Suppressor macrophage (primary cell): ENCODE measurements at regions not wholly inside any gene's neighbourhood (a gene's known extent, or its start where the extent isn't known, plus 50 kb on each side); places are given as distances from the start of the nearest gene placed in this dataset.

Experiments used
- DNase-seq, 4 experiments: peaks; one replicate each; pipeline ENCODE4 v3.0.0-alpha.2; 2020 to 2022

DNA sequence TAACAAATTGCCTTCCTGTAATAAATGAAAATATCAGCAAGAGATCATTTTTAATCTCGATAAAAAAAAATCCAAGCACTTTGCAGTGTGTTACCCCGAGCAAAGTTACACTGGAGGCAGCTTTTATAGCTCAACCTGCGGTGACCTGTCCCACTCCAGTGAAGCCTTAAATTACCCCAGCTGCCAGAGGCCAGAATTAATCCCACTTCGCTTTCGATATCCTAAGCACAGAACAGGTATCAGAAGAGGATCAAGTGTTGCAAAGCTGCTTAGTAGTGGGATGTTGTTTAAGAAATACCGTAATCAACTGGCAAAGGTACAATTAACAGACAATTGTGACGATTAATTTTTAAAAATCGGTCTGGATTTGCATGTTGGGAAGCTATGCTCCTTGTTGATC lies 314.0 kb downstream of the AGTPBP1 start:
- no peak for DNase-seq

DNA sequence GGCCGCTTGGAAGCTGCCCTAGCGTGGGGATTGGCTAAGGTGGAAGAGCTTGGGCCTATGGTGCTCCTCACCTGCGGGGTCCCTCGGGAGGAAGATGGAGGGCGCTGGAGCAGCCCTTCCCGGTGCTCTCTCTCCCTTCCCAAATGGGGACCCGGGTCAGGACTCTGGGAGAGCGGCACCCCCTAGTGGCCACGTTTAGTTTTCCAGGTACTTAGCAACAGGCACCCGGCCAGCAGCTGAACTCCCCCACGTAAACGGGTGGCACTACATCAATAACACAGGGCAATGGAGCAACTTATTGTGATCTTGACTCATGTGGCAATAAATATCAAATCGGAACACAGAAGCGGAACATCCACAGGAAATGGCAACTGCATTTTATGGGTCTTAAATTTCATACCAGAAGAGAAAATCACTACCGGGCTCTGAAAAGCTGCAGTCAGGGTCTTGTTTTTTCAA lies 316.6 kb downstream of the AGTPBP1 start:
- peak; percentile 74 to 86 (median 77) for DNase-seq

DNA sequence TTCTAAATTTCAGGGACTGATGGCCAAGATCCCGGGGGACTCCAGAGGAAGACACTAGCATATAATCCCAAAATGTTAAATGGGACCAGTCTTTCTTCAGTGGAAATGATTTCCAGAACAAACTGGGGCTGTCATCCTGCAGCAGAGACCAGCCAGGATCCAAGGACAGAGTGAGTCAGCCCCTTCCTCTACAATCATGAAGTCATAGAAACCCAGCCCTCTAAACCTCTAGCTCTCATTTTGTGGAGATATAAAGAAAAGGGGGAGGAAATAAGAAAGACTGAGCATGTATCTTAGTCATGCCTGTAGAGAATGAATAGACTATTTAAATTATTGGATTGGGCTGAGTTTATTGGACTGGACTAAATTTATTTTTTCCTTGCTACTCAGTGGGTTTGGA lies 318.3 kb downstream of the AGTPBP1 start:
- no peak for DNase-seq

DNA sequence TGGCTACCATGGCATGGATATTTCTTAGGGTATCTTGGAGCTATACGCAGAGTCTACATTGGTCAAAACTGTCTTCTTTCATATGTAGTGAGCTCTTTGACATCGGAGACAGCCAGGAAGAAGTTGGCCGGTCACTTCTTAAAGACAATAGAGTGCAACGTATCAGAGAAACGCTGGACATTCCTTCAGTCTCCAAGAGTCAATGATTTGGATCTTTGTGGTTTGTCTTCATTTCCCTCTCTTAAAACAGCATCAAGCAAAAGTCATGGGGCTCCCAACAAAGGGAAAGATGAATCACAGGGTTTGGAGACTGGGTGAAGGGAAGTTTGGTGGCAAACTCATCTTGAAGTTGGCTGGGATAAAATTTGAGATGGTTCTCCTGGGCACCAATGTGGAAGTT lies 320.1 kb downstream of the AGTPBP1 start:
- DNase-seq: no peak

DNA sequence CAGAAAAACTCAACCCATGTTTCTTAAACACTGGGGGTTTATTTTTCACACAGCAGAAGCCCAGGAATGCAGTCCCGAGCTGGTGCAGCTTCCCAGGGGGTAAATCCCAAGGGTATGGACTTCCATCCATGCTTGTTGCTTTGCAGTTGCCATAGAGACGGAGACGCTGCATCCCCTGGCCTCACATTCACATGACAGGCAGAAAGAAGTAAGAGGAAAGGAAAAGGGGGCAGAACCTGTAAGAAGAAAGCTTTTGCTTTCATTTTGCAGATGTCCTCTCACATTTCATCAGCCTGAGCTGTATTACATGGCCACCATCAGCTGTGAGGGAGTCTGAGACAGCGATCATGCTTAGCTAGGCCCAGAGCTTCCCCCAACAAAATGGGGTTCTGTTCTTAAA lies 321.0 kb downstream of the AGTPBP1 start:
- no peak for DNase-seq

DNA sequence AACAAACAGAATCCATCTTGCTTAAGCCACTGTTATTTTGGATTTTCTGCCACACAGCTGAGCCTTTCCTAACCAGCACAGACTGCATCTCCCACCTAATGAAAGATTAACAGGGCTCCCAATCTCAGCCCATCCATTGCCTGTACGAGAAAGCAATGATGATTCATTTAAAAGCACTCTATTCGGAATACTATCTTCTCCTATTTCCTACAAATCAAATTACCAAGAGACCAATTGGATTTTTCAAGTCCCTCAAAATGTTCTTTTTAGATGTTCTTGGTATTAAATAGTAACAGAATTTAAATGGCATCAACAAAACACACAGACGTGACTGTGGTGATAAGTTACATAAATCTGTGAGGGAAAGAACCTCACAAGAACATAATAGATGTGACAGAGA lies 324.1 kb downstream of the AGTPBP1 start:
- no peak for DNase-seq

DNA sequence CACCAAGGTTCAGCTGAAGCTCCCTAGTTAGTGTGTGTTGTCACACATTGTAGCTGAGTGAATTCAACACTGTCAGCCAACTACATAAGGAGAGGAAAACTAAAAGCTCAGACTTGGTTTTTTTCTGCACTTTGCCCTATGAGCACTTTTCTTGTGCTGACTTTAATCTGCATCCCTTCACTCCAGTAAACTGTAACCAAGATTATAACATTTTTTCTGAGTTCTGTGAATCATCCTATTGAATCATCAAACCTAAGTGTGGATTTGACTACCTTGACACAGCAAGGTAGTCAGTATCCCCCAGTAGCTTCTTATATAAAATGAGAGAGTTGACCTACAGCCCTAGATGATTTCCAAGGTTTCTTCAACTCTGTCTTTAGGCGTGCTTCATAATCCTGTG lies 325.0 kb downstream of the AGTPBP1 start:
- DNase-seq: no peak

DNA sequence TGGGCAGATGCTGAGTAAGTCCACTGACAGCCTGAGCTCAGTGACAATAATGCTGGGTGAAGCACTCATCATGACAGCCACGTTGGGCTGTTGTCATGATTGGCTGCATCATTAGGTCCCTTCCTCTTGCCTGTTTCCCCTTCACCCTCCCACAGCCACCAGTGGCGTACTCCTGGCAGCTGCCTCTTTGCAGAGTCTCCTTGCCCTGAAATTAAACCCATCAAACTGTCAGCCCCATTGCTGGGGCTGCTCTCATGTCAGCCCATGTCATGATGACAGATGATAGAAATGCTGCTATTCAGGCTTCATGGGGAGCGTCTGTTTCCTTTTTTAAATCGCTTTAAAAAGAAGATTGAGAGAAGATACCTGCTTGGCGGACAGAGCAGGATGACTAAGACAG lies 327.4 kb downstream of the AGTPBP1 start:
- no peak for DNase-seq

DNA sequence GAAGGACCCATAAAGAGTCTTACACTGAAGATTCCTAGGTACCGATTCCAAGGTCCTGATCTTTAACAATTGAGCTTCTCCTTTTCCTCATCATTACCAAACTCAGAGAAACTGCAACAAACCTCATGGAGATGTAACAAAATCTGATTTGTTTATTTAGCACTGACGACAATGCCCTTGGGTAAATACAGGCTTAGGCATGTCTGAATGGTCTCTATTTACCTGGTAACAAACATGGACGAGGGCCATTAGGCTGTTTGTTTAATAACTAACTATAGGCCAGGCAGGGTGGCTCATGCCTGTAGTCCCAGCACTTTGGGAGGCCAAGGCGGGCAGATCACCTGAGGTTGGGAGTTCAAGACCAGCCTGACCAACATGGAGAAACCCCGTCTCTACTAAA lies 333.3 kb downstream of the AGTPBP1 start:
- DNase-seq: no peak

DNA sequence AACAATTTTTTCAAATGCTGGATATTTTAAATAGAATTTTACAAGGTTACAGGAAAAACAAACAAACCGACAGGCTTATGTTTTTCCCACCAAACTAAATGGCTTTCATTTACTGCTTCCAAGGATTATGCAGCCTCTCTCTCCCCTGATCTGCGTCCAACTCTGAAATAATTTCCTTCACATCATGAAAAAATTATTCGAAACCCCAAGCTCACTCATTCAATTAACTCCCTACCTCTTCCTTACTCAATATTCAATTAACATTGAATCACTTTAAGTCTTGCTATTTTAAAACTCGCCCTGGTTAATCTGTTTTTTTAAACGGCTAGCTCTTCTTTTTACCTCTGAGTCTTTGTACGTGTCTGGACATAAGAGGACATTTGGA lies 336.2 kb downstream of the AGTPBP1 start:
- no peak for DNase-seq

DNA sequence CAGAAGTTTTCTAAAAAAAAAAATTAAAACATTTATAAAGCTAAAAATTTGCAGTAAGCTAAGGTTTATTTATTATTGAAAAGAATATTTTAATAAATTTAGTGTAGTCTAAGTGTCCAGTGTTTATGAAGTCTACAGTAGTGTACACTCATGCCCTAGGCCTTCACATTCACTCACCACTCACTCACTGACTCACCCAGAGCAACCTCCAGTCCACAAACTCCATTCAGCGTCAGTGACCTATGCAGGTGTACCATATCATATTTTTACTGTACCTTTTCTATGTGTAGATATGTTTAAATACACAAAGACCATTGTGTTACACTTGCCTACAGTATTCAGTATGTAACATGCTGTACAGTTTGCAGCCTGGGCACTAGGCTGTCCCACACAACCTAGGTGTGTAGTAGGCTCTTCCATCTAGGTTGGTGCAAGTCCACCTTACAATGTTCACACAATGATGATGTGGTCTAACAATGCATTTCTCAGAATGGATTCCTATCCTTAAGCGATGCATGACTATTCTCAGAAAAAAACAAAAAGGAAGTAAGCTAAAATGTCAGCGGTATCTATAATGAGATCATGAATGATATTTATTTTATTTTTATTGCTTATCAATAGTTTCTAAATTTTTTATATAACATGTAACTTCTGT lies 336.7 kb downstream of the AGTPBP1 start:
- no peak for DNase-seq

DNA sequence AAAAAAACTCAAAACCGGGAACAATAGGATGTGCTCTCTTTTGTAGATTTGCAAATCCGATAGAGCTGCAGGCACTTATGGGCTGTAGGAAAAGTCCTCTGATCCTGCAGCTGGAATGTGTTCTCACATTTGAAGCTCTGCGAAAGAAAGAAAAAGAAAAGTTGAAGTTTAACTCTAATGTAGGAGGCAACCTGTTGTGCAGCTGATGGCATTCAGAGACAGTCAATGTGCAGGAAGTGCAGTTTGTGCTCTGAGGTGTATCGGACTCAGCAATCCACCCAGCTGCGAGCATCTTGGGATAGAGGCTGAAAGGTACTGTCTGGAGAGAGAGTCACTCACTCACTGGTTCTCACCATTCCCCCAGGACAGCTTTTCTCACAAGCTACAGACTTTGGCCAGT lies 339.2 kb downstream of the AGTPBP1 start:
- no peak for DNase-seq

DNA sequence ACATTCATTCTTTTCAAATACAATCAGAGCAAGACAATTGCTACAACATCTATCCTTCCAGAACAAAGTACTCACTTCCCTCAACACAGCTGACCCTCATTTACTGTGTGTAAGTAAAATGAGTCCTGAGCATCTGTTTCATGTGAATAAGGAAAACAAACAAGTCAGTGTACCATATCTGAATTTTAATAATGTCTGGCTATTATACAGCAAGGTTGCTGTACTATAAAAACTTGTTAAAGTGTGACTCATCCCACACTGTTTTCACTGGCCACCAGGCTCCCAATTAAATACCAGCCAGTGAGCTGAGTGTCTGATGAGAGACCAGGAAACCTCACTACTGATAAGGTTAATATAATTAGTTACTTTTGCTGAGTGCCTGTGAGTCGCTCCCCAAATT lies 339.8 kb downstream of the AGTPBP1 start:
- no peak for DNase-seq

DNA sequence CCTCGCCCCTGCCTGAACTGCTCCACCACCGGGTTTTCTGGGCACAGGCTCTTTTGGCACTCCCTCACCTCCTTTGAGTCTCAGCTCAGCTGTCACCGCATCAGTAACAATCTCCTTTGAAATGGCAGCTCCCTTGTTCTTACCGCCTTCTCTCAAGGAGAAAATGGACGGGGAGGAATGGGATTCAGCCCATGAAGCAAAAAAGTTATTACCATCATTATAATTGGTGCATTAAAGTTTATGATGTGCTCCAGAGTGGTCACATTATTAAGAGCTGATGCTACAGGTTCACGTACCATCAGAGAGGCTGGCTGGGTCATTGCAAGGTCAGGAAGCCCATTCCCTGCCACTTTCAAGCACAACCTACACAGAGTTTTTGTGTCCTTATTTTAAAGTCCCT lies 344.7 kb downstream of the AGTPBP1 start:
- no peak for DNase-seq

DNA sequence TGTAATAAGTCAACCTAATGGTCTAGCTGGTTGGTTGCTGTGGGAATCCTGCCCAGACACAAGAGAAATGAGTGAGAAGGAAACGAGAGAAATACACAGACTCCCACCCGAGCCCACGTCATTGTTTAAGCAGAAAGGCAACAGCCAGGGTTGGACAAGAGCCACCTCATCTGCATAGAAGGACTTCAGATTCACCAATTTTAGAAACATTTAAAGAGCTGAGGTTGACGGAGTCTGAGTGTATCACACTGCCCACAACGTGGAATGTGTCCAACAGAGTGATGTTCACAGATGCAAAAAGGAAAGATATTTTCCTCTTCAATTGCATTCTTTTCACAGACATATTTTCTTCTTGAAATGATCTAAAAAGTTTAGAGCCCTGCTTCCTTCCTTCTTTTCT lies 349.5 kb downstream of the AGTPBP1 start:
- no peak for DNase-seq

DNA sequence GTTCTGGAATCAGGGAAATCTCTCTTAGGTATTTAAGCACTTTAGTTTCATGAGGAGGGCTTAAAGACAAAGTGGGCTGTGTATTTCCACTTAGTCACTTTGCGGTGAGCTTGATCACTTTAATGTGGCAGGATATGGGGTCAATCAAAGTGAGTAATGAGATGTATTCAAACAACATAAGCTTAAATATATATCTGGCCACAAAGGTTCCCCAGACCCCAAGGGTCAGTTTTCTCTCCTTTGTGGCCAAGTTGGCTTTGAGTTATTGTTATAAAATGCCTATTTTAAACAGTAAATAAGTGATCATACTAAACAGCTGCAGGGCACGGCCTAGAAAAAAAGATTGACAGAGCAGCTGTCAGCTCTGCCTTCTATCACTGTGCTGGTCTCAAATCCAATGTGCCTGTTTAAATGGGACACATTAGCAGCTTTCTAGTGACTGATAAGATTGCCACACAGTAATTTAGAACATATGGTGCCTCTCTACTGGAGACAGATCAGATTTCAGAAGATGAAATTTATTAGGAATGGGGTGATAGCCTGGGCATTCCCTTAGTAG lies 363.9 kb downstream of the AGTPBP1 start:
- no peak for DNase-seq

DNA sequence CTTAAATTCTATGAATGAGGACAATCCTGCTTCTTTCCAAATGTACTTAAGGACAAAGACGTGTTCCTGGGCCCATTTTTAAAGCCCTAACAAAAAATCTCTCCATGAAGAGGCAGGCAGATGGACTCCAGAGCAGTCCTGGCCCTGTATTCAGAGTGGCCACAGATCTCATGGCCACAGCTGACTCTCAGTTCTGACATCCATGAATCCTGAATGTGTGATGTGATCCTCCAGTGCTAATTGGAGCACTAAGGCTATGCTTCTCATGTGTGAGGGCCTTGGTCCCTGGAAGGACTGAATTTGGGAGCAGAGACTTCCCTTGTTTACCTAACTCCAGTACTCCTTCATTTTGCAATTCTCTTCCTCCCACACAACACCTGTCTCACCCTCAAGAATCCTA lies 373.0 kb downstream of the AGTPBP1 start:
- DNase-seq: no peak

DNA sequence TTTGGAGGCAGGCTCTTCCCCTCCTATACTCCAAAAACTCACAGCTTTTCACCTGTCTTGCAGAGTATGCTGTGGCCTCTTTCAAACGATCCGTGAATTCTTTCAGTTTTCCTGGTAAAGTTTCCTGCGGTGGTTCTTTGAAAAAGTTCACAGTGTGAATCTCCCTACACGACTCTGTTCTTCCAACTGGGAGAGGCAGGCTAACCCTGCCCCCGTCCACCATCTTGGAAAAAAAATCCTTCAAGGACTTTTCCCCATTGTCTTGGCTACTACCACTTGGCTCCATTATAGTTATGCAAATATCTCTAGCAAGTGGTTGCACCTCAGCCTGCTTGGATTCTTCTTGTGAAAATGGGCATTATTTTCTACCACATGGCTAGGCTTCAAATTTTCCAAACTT lies 382.6 kb downstream of the AGTPBP1 start:
- no peak for DNase-seq

DNA sequence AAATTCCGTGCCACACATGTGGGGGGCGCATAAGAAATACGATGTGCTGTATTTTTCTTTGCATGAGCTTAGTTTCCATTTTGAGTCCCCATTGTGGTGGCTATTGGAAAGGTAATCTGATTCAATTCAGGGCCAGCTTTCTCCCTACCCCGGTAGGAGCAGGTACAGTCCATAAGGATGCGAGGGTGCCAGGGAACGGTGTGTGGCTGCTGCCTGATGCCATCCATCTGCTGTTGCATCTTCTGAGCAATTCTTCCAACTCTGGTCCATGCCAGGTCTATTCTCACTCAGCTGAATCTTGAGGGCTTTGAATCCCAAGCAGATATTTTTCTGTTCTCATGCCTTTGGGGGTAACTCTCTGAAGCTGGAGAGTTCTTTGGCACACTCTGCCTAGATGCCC lies 392.7 kb downstream of the AGTPBP1 start:
- DNase-seq: no peak

DNA sequence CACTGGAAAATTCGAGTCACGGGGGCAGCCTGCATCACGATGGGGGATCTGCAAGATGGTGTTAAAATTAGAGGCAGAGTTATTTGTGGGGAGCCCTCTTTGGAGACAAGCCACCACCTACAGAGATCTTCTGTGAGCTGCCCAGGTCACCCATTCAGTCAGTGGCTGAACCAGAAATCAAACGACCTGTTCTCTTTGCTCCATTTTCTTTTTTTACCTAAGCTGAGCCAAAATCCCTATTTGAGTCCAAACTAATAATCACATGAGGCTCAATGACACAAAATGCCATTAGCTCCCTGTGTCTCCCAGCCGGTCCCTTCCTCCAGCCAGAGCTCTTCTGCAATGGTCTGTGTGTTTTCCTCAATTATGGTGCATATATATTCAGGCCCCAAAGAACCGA lies 394.2 kb downstream of the AGTPBP1 start:
- no peak for DNase-seq

DNA sequence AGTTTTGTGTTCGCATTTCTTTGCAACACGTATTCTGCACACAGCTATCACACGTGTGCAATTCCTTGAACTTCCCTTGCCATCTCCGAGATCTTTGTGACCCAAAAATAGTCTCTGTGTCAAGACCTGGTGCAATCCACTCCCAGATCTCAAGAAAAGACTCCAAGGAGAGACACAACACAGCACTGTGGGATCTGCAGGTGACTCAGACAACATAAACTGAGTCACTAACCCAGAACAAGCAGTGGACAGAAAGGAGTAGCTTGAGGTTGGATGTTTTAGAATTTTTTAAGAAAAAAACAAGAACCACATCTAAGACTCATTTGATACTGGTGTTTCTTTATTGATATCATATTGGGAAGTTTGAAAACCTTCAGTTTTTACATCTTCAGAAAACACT lies 396.9 kb downstream of the AGTPBP1 start:
- DNase-seq: no peak

DNA sequence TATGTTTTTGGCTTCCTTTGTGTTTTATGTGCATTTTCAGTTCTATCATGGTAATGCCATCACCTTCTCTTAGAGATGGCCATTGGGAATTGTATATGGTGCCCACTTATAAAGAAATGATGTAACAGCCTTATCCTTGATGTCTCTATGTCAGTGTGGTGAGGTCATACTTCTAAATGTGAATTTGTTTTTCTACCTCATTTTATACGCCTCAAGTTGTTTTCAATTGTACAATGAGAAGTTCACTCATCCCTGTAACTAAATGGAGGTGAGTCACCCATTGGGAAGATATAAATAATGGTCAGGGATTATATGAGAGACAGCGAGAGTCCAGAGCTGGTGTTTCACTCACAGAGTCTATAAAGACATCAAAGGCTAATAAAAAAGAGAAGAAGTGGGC lies 402.4 kb downstream of the AGTPBP1 start:
- DNase-seq: no peak

DNA sequence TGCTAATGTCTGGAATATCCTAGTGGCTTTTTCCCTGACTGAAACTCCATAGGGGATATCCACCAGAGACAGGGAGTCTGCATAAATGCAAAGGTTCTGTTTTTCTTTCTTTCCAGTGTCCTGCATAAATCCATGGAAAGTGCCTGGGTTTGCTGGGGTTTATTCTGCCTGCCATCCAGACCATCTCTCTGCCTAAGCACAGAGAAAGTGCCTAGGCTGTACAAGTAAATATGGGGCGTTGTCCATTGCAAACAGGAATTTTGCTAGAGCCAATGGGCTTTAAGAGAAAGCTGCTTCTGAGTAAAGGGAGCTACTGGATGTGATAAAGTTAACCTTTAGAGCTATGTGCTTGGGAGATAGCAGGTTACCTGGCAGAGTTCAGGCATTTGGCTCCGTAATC lies 407.5 kb downstream of the AGTPBP1 start:
- no peak for DNase-seq

DNA sequence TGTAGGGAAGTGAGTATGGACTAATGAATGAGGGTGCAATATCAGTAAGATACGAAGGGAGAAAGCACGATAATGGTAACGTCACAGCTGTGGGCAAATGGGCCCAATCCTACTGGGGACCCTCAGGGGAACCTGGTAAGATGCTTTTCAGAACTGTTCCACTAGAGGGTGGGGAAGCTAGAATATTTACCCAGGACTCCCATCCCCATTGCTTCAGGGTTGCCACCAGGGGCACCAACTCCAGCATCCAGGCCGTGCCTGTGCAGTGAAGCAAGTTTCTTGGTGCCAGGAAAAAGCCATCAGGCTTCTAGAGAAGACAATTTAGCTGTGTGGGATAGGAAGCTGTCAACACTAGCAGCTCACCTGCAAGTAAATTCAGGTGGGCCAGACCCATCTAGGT lies 409.3 kb downstream of the AGTPBP1 start:
- no peak for DNase-seq

DNA sequence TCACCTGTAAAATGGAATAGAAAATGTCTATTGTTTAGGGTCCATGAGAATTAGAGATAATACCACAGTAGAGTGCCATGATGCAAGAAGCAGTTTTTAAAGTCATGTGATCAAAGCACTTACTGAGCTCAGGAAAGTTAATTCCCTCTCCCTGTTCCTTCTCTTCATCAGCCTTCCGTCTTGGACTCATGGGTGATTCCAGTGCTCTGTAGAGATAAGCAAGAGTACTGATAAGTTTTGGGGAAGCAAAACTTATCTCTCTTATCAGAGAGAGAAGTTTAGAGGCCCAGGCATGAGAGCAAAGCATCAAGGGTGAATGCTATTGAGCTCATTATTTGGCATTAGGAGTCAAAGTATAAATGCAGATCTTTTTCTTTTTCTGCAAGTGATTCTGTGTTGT lies 410.1 kb downstream of the AGTPBP1 start:
- no peak for DNase-seq
